ENCODE measurements at regions not wholly inside any gene's neighbourhood (a gene's known extent, or its start where the extent isn't known, plus 50 kb on each side); places are given as distances from the start of the nearest gene placed in this dataset.

GRCh38 chr7:140249036-140249806 is 72.4 kb upstream of the KDM7A start:
- TF ChIP-seq POLR2AphosphoS5 (IDR thresholded peaks at IDR 0.05) (no peak), CTCF (IDR thresholded peaks at IDR 0.05) (no peak), POLR2A (IDR thresholded peaks at IDR 0.05) (no peak)

Measured in prostate gland (tissue), 2 donors.